HepG2 (cell line): ENCODE measurements at regions not wholly inside any gene's neighbourhood (a gene's known extent, or its start where the extent isn't known, plus 50 kb on each side); places are given as distances from the start of the nearest gene placed in this dataset.

Source experiments
- ATAC-seq: fragments of 200-7000 bp; cut with Tn5 transposase; 3 replicates; pipeline ENCODE4 v1.9.1; 2020; ENCODE audit warnings: mild to moderate bottlenecking, moderate library complexity
- BruUV-seq: library from RNA; stranded (reverse); fragments of 400-500 nt; replicated peaks from 2 replicates; lab custom pipeline; 2021; lab: Mats Ljungman, UMichigan
- CTCF ChIA-PET: fragments of 300-600 bp; formaldehyde crosslinking; extraction: SDS; loops from one replicate; lab custom pipeline; 2021; ENCODE audit warnings: low total read pairs, inconsistent platforms, low intra/inter-chr PET ratio; lab: Yijun Ruan, JAX
- POLR2A ChIA-PET: fragments of 350-600 bp; sonication (Branson Sonifier 250); formaldehyde crosslinking; loops from one replicate; lab custom pipeline; 2020; ENCODE audit warnings: antibody characterized with exemption, inconsistent platforms; lab: Yijun Ruan, JAX
- DNase-seq: peaks from one replicate; pipeline ENCODE4 v3.0.0-alpha.2; 2015; ENCODE audit warnings: low spot score
- FAIRE-seq: peaks from 3 replicates; lab custom pipeline; 2011; peaks lifted over from hg19 to GRCh38; lab: Jason Lieb, UNC
- H2AFZ ChIP-seq: one replicate; pipeline ENCODE4 v1.6.1; 2011; ENCODE audit warnings: low read length, inconsistent platforms
- H3K27ac ChIP-seq: fragments of 300-600 bp; 3 replicates; pipeline ENCODE4 v1.8.0; 2011; ENCODE audit warnings: mixed run types, mild to moderate bottlenecking, mixed read lengths, low read length, inconsistent platforms; ENCODE audit not compliant: insufficient read depth; ENCODE audit errors: extremely low read length
- H3K27me3 ChIP-seq, 2 experiments: fragments of 200-600 bp in 1 of 2; 2 replicates in 1 of 2; 3 replicates in 1 of 2; pipeline versions ENCODE4 v1.6.0 to v1.8.0; 2011; ENCODE audit warnings: low read length in 2 of 2, mild to moderate bottlenecking in 2 of 2, moderate library complexity in 2 of 2, inconsistent platforms in 1 of 2; ENCODE audit not compliant: insufficient read depth in 2 of 2, control insufficient read depth in 1 of 2
- H3K36me3 ChIP-seq, 2 experiments: fragments of 200-600 bp in 1 of 2; replicated peaks in 1 of 2; 2 replicates in 1 of 2; 3 replicates in 1 of 2; pipeline versions ENCODE4 v1.5.1 to v1.8.0; 2011; ENCODE audit warnings: low read length in 2 of 2, inconsistent platforms in 1 of 2; ENCODE audit not compliant: insufficient read depth in 2 of 2, control insufficient read depth in 1 of 2
- H3K4me1 ChIP-seq: 2 replicates; pipeline ENCODE4 v1.5.1; 2012; ENCODE audit warnings: low read length, inconsistent platforms; ENCODE audit not compliant: insufficient read depth
- H3K4me2 ChIP-seq: 2 replicates; pipeline ENCODE4 v1.6.0; 2011; ENCODE audit warnings: low read depth, low read length, inconsistent platforms
- H3K4me3 ChIP-seq, 3 experiments: fragments of 200-600 bp in 1 of 3; sonication (generic), shearing (Covaris generic) in 1 of 3; replicated peaks in 1 of 3; 2 replicates each; pipeline ENCODE4 v1.5.1; 2011 to 2016; ENCODE audit warnings: low read length in 3 of 3, inconsistent platforms in 2 of 3, low read depth in 2 of 3, mild to moderate bottlenecking in 2 of 3, control low read depth in 1 of 3, mixed read lengths in 1 of 3; ENCODE audit not compliant: insufficient read depth in 1 of 3
- H3K79me2 ChIP-seq: one replicate; pipeline ENCODE4 v1.6.1; 2011; ENCODE audit warnings: low read length, inconsistent platforms; ENCODE audit not compliant: insufficient read depth
- H3K9ac ChIP-seq: 2 replicates; pipeline ENCODE4 v1.6.0; 2011; ENCODE audit warnings: mild to moderate bottlenecking, low read depth, low read length, inconsistent platforms; ENCODE audit not compliant: insufficient read depth
- H3K9me3 ChIP-seq: 2 replicates; pipeline ENCODE4 v1.5.1; 2012; ENCODE audit warnings: mild to moderate bottlenecking, low read length
- H4K20me1 ChIP-seq: 2 replicates; pipeline ENCODE4 v1.6.0; 2011; ENCODE audit warnings: inconsistent platforms, mild to moderate bottlenecking, low read length, moderate library complexity; ENCODE audit not compliant: insufficient read depth
- AHR ChIP-seq: IDR thresholded peaks from 2 replicates; pipeline ENCODE4 v1.6.1; 2018; ENCODE audit warnings: missing genetic modification reagents, missing compliant biosample characterization
- HDAC1 ChIP-seq: sonication (generic); formaldehyde crosslinking; IDR thresholded peaks from 2 replicates; pipeline ENCODE4 v1.5.1; 2020; ENCODE audit warnings: mild to moderate bottlenecking, missing genetic modification reagents
- HNRNPK ChIP-seq: fragments of 200-400 bp; formaldehyde crosslinking; IDR thresholded peaks from 2 replicates; pipeline ENCODE4 v1.6.1; 2018; ENCODE audit warnings: low read length, low read depth, moderate library complexity, mild to moderate bottlenecking; ENCODE audit not compliant: poor library complexity, severe bottlenecking
- KDM5A ChIP-seq: fragments of 200-600 bp; sonication (generic); IDR thresholded peaks from 2 replicates; pipeline ENCODE4 v1.7.0; 2018; ENCODE audit warnings: antibody characterized with exemption, mild to moderate bottlenecking, low read length, borderline replicate concordance
- NR2F1 ChIP-seq, 2 experiments: fragments of 450-650 bp in 1 of 2; formaldehyde crosslinking in 1 of 2; IDR thresholded peaks; 2 replicates each; pipeline versions ENCODE4 v1.5.0 to v1.6.1; 2016 to 2020; ENCODE audit warnings: mild to moderate bottlenecking in 1 of 2, missing compliant biosample characterization in 1 of 2, missing genetic modification reagents in 1 of 2, moderate library complexity in 1 of 2
- RNF2 ChIP-seq: fragments of 450-650 bp; conservative IDR thresholded peaks from 2 replicates; pipeline ENCODE4 v1.6.1; 2016; ENCODE audit warnings: low read depth
- ZNF615 ChIP-seq: sonication (generic); formaldehyde crosslinking; IDR thresholded peaks from 2 replicates; pipeline ENCODE4 v1.5.0; 2020; ENCODE audit warnings: mild to moderate bottlenecking, missing genetic modification reagents, borderline replicate concordance
- WGBS: methylation state at CpG from one replicate; pipeline ENCODE4 v1.1.6; 2017; ENCODE audit warnings: low lambda C conversion rate; 5-methylcytosine and 5-hydroxymethylcytosine counted together
- in situ Hi-C: cut with HindIII; loops from 2 replicates; pipeline ENCODE4 v1.10.0; 2017; ENCODE audit warnings: low pct_unique_long_range_greater_than_20kb; ENCODE audit not compliant: extremely low pct_ligation_motif_present
- intact Hi-C: fragments of 100-400 bp; cut with micrococcal nuclease; formaldehyde crosslinking; loops from one replicate; pipeline ENCODE4 v1.10.0; 2022; ENCODE audit not compliant: unreplicated experiment
- TF ChIP-seq, protein P1 (sequence below): sonication (generic); formaldehyde crosslinking; IDR thresholded peaks from 2 replicates; pipeline ENCODE4 v1.8.0; 2022; ENCODE audit warnings: missing genetic modification reagents, low read depth, mild to moderate bottlenecking, borderline replicate concordance
- TF ChIP-seq, protein P2 (sequence below): IDR thresholded peaks from 2 replicates; pipeline ENCODE4 v1.6.1; 2012; ENCODE audit warnings: low read length, improper control_type of control experiment
- TF ChIP-seq, protein P3 (sequence below): sonication (generic); formaldehyde crosslinking; IDR thresholded peaks from 2 replicates; pipeline ENCODE4 v1.4.0; 2020; ENCODE audit warnings: mild to moderate bottlenecking, missing genetic modification reagents
- TF ChIP-seq, protein P4 (sequence below): sonication (generic); formaldehyde crosslinking; IDR thresholded peaks from 2 replicates; pipeline ENCODE4 v1.8.0; 2022; ENCODE audit warnings: mild to moderate bottlenecking, missing genetic modification reagents; ENCODE audit not compliant: insufficient replicate concordance
- TF ChIP-seq, protein P5 (sequence below): sonication (generic); formaldehyde crosslinking; IDR thresholded peaks from 2 replicates; pipeline ENCODE4 v1.8.1; 2023; ENCODE audit warnings: mild to moderate bottlenecking, missing genetic modification reagents

DNA sequence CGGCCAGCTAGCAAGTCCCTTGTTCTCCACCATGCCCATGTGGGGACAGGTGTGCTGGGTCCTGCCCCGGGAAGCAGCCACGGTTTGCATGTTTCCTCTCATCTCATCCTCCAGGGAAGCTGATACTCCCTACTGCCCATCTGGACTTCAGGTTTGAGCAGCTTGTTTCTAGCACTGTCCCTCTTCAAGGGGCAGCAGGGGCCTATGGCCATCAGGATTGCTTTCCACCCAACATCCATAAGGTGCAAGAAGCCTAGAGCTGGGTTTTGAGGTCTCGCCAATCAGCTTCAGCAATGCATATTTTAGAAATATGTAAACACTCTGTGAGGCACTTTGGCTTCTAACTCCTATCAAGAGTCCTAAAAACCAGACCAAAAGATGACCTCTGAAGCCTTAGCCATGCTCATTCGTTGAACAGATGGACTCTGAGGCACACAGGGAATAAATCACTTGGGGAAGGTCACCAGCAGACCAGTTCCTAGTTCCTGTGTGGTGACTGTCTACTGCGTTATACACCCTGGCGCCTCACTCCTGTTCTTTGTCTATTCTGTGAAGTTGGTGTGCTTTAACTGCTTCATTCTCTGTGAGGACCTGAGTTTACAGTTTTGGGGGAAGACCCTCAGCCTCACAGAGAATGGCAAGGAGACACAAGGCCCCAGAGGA is 192.6 kb upstream of the TWIST2 start (continued):
- TF ChIP-seq, protein P1, sequence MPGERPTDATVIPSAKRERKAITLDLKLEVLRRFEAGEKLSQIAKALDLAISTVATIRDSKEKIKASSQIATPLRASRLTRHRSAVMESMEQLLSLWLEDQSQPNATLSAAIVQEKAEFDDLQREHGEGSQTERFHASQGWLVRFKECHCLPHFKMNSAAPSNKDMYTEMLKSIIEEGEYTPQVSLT = no peak
- TF ChIP-seq AHR (CRISPR knock-in tag) = no peak
- TF ChIP-seq KDM5A = no peak
- TF ChIP-seq, all 625 proteins: peak for 0

DNA sequence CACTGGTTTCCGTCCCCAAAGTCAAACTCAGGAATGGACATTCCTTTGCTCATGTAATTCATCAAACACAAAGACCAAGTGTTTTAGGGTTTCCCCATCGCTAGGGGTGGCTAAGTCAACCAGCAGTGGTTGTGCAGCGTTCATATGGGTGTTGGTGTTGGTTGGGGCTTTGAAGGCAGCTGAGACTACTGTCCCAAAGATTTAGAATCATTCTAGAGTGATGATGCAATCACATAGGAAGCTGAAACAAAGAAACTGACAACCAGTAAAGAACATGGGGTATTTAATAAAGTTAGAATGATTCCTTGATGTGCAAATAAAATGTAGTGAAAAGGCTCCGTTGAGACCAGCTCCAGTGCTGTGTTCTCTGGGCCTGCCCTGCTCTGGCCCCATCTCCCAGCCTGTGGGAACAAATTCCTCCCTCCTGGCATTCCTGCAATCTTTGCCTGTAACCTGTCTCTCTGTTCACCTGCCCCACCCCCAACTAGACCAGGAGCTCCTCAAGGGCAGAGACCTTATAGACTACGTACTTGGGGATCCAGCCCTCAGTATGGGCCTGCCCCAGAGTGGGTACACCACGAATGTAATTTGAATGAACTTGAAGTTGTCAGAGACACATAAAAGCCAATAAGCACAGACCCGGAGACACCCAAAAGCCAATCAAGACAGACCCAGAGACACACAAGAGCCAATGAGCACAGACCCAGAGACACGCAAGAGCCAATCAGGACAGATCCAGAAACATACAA is 191.7 kb upstream of the TWIST2 start:
- DNase-seq (no peak), FAIRE-seq (no peak), ATAC-seq (no peak)
- Histone ChIP-seq H3K4me1 (no peaks in the 10 kb centered on the region), H4K20me1 (no peaks in the 10 kb centered on the region), H3K4me2 (no peak overlapping the region), H3K9ac (no peak overlapping the region), H2AFZ (no peak overlapping the region), H3K4me3 (no peak overlapping the region), H3K79me2 (no peaks in the 10 kb centered on the region), H3K36me3 (no peaks in the 10 kb centered on the region), H3K27me3 (peaks cover 2 to 36% of the 10 kb centered on the region in 2 experiments; a peak in 3 of 5 replicates), H3K9me3 (peaks cover under 1% of the 10 kb centered on the region), H3K27ac (no peak overlapping the region)
- WGBS = 24% methylated on average over 8 of the region's 8 CpGs
- CTCF ChIA-PET = no interaction called here
- BruUV-seq = no TSS peak
- intact Hi-C loops (no loop called here), in situ Hi-C loops (no loop called here)
- POLR2A ChIA-PET = no interaction called here
- TF ChIP-seq RNF2 (no peak), HDAC1 (no peak), NR2F1 (CRISPR knock-in tag; IDR thresholded peaks at IDR 0.05) (no peak), HNRNPK (no peak), ZNF615 (CRISPR knock-in tag) (no peak)
- TF ChIP-seq, protein P2, sequence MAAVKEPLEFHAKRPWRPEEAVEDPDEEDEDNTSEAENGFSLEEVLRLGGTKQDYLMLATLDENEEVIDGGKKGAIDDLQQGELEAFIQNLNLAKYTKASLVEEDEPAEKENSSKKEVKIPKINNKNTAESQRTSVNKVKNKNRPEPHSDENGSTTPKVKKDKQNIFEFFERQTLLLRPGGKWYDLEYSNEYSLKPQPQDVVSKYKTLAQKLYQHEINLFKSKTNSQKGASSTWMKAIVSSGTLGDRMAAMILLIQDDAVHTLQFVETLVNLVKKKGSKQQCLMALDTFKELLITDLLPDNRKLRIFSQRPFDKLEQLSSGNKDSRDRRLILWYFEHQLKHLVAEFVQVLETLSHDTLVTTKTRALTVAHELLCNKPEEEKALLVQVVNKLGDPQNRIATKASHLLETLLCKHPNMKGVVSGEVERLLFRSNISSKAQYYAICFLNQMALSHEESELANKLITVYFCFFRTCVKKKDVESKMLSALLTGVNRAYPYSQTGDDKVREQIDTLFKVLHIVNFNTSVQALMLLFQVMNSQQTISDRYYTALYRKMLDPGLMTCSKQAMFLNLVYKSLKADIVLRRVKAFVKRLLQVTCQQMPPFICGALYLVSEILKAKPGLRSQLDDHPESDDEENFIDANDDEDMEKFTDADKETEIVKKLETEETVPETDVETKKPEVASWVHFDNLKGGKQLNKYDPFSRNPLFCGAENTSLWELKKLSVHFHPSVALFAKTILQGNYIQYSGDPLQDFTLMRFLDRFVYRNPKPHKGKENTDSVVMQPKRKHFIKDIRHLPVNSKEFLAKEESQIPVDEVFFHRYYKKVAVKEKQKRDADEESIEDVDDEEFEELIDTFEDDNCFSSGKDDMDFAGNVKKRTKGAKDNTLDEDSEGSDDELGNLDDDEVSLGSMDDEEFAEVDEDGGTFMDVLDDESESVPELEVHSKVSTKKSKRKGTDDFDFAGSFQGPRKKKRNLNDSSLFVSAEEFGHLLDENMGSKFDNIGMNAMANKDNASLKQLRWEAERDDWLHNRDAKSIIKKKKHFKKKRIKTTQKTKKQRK = no peak
- TF ChIP-seq, protein P3, sequence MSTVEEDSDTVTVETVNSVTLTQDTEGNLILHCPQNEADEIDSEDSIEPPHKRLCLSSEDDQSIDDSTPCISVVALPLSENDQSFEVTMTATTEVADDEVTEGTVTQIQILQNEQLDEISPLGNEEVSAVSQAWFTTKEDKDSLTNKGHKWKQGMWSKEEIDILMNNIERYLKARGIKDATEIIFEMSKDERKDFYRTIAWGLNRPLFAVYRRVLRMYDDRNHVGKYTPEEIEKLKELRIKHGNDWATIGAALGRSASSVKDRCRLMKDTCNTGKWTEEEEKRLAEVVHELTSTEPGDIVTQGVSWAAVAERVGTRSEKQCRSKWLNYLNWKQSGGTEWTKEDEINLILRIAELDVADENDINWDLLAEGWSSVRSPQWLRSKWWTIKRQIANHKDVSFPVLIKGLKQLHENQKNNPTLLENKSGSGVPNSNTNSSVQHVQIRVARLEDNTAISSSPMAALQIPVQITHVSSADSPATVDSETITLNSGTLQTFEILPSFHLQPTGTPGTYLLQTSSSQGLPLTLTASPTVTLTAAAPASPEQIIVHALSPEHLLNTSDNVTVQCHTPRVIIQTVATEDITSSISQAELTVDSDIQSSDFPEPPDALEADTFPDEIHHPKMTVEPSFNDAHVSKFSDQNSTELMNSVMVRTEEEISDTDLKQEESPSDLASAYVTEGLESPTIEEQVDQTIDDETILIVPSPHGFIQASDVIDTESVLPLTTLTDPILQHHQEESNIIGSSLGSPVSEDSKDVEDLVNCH (CRISPR knock-in tag) = no peak
- TF ChIP-seq, protein P4, sequence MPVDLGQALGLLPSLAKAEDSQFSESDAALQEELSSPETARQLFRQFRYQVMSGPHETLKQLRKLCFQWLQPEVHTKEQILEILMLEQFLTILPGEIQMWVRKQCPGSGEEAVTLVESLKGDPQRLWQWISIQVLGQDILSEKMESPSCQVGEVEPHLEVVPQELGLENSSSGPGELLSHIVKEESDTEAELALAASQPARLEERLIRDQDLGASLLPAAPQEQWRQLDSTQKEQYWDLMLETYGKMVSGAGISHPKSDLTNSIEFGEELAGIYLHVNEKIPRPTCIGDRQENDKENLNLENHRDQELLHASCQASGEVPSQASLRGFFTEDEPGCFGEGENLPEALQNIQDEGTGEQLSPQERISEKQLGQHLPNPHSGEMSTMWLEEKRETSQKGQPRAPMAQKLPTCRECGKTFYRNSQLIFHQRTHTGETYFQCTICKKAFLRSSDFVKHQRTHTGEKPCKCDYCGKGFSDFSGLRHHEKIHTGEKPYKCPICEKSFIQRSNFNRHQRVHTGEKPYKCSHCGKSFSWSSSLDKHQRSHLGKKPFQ (CRISPR knock-in tag) = no peak
- TF ChIP-seq, protein P5, sequence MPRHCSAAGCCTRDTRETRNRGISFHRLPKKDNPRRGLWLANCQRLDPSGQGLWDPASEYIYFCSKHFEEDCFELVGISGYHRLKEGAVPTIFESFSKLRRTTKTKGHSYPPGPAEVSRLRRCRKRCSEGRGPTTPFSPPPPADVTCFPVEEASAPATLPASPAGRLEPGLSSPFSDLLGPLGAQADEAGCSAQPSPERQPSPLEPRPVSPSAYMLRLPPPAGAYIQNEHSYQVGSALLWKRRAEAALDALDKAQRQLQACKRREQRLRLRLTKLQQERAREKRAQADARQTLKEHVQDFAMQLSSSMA (CRISPR knock-in tag) = no peak
